ENCODE measurements at regions not wholly inside any gene's neighbourhood (a gene's known extent, or its start where the extent isn't known, plus 50 kb on each side); places are given as distances from the start of the nearest gene placed in this dataset.

- no peak for TF ChIP-seq MAX (IDR thresholded peaks at IDR 0.05)
- no peak for TF ChIP-seq ZNF232 (CRISPR knock-in tag; IDR thresholded peaks at IDR 0.05; ENCODE audit: borderline replicate concordance)
- TF ChIP-seq ZNF256 (CRISPR knock-in tag; conservative IDR thresholded peaks at IDR 0.05), result no peak
- no peak for TF ChIP-seq ZBTB43 (CRISPR knock-in tag; conservative IDR thresholded peaks at IDR 0.05)
- TF ChIP-seq ZNF747 (CRISPR knock-in tag; IDR thresholded peaks at IDR 0.05; ENCODE audit: borderline replicate concordance), result no peak
- no peak for TF ChIP-seq HDAC1 (CRISPR knock-in tag; IDR thresholded peaks at IDR 0.05)
- no peak for TF ChIP-seq MYC (CRISPR knock-in tag; IDR thresholded peaks at IDR 0.05; ENCODE audit: borderline replicate concordance)
- no peak for TF ChIP-seq POLR2A (IDR thresholded peaks at IDR 0.05; ENCODE audit: insufficient read depth in 1 of 2, low read depth in 2 of 2, low read length in 2 of 2)
- TF ChIP-seq ZBTB44 (CRISPR knock-in tag; IDR thresholded peaks at IDR 0.05), result no peak
- no peak for TF ChIP-seq ETS1 (CRISPR knock-in tag; IDR thresholded peaks at IDR 0.05)
- TF ChIP-seq ZBTB49 (CRISPR knock-in tag; IDR thresholded peaks at IDR 0.05; ENCODE audit: borderline replicate concordance), result no peak
- no peak for TF ChIP-seq FOXJ3 (CRISPR knock-in tag; IDR thresholded peaks at IDR 0.05; ENCODE audit: borderline replicate concordance)
- TF ChIP-seq ZNF331 (CRISPR knock-in tag; IDR thresholded peaks at IDR 0.05), result no peak
- no peak for TF ChIP-seq ZNF274 (CRISPR knock-in tag; IDR thresholded peaks at IDR 0.05)
Observed at GRCh38 chr12:63302269-63302940, 151.4 kb upstream of the AVPR1A start.

All from HepG2 (cell line).